ENCODE measurements at regions not wholly inside any gene's neighbourhood (a gene's known extent, or its start where the extent isn't known, plus 50 kb on each side); places are given as distances from the start of the nearest gene placed in this dataset.

- no peak for DNase-seq (ENCODE audit: low read depth)
Observed at GRCh38 chr14:86790408-86791364, 1202.3 kb downstream of the GALC start.

GRCh38 chr14:86788224-86788623 lies 1204.8 kb downstream of the GALC start:
- DNase-seq (ENCODE audit: low read depth) = peak; percentile 27
- no peak overlapping the region for H3K4me3 ChIP-seq (ENCODE audit: low read depth, low read length)
- TF ChIP-seq CTCF (IDR thresholded peaks at IDR 0.05; ENCODE audit: insufficient read depth, low read length) = no peak

More at GRCh38 chr14:86790408-86791364, 1202.3 kb downstream of the GALC start:
- TF ChIP-seq CTCF (IDR thresholded peaks at IDR 0.05; ENCODE audit: insufficient read depth, low read length) = no peak
- no peak overlapping the region for H3K4me3 ChIP-seq (ENCODE audit: low read depth, low read length)

GRCh38 chr14:86787717-86788116 lies 1205.3 kb downstream of the GALC start:
- no peak for TF ChIP-seq CTCF (IDR thresholded peaks at IDR 0.05; ENCODE audit: insufficient read depth, low read length)
- peak; percentile 70 for DNase-seq (ENCODE audit: low read depth)

GRCh38 chr14:86782092-86782580 lies 1210.8 kb downstream of the GALC start:
- DNase-seq (ENCODE audit: low read depth) = no peak
- H3K4me3 ChIP-seq (ENCODE audit: low read depth, low read length) = no peak overlapping the region
- no peak for TF ChIP-seq CTCF (IDR thresholded peaks at IDR 0.05; ENCODE audit: insufficient read depth, low read length)

More at GRCh38 chr14:86787717-86788116, 1205.3 kb downstream of the GALC start:
- H3K4me3 ChIP-seq (ENCODE audit: low read depth, low read length) = no peak overlapping the region

GRCh38 chr14:86780876-86781510 lies 1212.0 kb downstream of the GALC start:
- no peak for TF ChIP-seq CTCF (IDR thresholded peaks at IDR 0.05; ENCODE audit: insufficient read depth, low read length)
- H3K4me3 ChIP-seq (ENCODE audit: low read depth, low read length) = no peak overlapping the region
- DNase-seq (ENCODE audit: low read depth) = no peak

- no peak overlapping the region for H3K4me3 ChIP-seq (ENCODE audit: low read depth, low read length)
- DNase-seq (ENCODE audit: low read depth) = no peak
- TF ChIP-seq CTCF (IDR thresholded peaks at IDR 0.05; ENCODE audit: insufficient read depth, low read length) = no peak
Observed at GRCh38 chr14:86780461-86780860, 1212.5 kb downstream of the GALC start.
